T-cell (primary cell): ENCODE measurements at regions not wholly inside any gene's neighbourhood (a gene's known extent, or its start where the extent isn't known, plus 50 kb on each side); places are given as distances from the start of the nearest gene placed in this dataset.
"Not testable (repeated sequence)": the region's sequence is repeated elsewhere in the genome, so short reads cannot be mapped to it uniquely, and the experiment has no call there.

Source experiments
- ATAC-seq, 4 experiments: fragments of 200-7000 bp in 3 of 4; fragments of 150-1000 bp in 1 of 4; cut with Tn5 transposase; replicated peaks in 1 of 4; 1 replicate in 3 of 4; 2 replicates in 1 of 4; pipeline ENCODE4 v1.10.0; 2021; ENCODE audit warnings: moderate library complexity in 3 of 4, mild to moderate bottlenecking in 2 of 4, moderate number of reproducible peaks in 1 of 4
- CTCF ChIA-PET, 2 donors: fragments of 300-600 bp; sonication (Branson Sonifier 250); formaldehyde crosslinking; loops; one replicate each; lab custom pipeline; 2022; ENCODE audit warnings: antibody characterized with exemption in 2 of 2; lab: Charles Lee
- POLR2A ChIA-PET, 2 donors: fragments of 300-600 bp; sonication (Branson Sonifier 250); formaldehyde crosslinking; loops; one replicate each; lab custom pipeline; 2022; ENCODE audit warnings: antibody characterized with exemption in 2 of 2; lab: Charles Lee
- DNase-seq, 35 experiments: peaks; one replicate each; pipeline versions ENCODE4 v3.0.0 to v3.0.0-alpha.2; 2013 to 2023
- H3K27ac ChIP-seq: one replicate; pipeline ENCODE4 v1.5.1; 2013; ENCODE audit warnings: low read length
- H3K27me3 ChIP-seq, 2 experiments: replicated peaks in 1 of 2; 1 replicate in 1 of 2; 2 replicates in 1 of 2; pipeline versions ENCODE4 v1.6.1 to v1.7.0; 2013; ENCODE audit warnings: low read length in 1 of 2, mixed read lengths in 1 of 2; ENCODE audit not compliant: control insufficient read depth in 2 of 2, insufficient read depth in 2 of 2; ENCODE audit errors: extremely low read depth in 1 of 2
- H3K36me3 ChIP-seq, 2 donors: 1 replicate in 1 of 2; 2 replicates in 1 of 2; pipeline versions ENCODE4 v1.6.1 to v1.7.0; 2013; ENCODE audit warnings: low read length in 1 of 2; ENCODE audit not compliant: control insufficient read depth in 2 of 2, insufficient read depth in 1 of 2; ENCODE audit errors: extremely low read depth in 1 of 2
- H3K4me1 ChIP-seq, 2 experiments: 1 replicate in 1 of 2; 2 replicates in 1 of 2; pipeline versions ENCODE4 v1.6.1 to v1.7.0; 2013; ENCODE audit warnings: low read length in 2 of 2, mixed read lengths in 1 of 2; ENCODE audit not compliant: insufficient read depth in 2 of 2, control insufficient read depth in 1 of 2; ENCODE audit errors: extremely low read depth in 1 of 2
- H3K4me3 ChIP-seq, 2 donors: 1 replicate in 1 of 2; 2 replicates in 1 of 2; pipeline versions ENCODE4 v1.5.1 to v1.7.0; 2013; ENCODE audit warnings: mild to moderate bottlenecking in 2 of 2, low read length in 1 of 2, moderate library complexity in 1 of 2; ENCODE audit not compliant: control insufficient read depth in 1 of 2; ENCODE audit errors: extremely low read depth in 1 of 2
- H3K9me3 ChIP-seq: 2 replicates; pipeline ENCODE4 v1.7.0; 2013
- H3K27ac Mint-ChIP-seq, 2 donors: one replicate each; pipeline ENCODE4 v1.8.0; 2020 to 2021; ENCODE audit warnings: mild to moderate bottlenecking in 2 of 2, mixed read lengths in 2 of 2
- H3K27me3 Mint-ChIP-seq, 2 donors: one replicate each; pipeline ENCODE4 v1.8.0; 2021 to 2022; ENCODE audit warnings: mixed read lengths in 2 of 2
- H3K36me3 Mint-ChIP-seq: one replicate; pipeline ENCODE4 v1.8.0; 2021; ENCODE audit warnings: mixed read lengths
- H3K4me1 Mint-ChIP-seq, 3 donors: one replicate each; pipeline ENCODE4 v1.8.0; 2020 to 2022; ENCODE audit warnings: mixed read lengths in 3 of 3, mild to moderate bottlenecking in 1 of 3
- H3K4me3 Mint-ChIP-seq, 3 donors: one replicate each; pipeline ENCODE4 v1.8.0; 2020 to 2022; ENCODE audit warnings: mild to moderate bottlenecking in 3 of 3, mixed read lengths in 3 of 3, moderate library complexity in 3 of 3
- H3K9me3 Mint-ChIP-seq, 3 donors: one replicate each; pipeline ENCODE4 v1.8.0; 2020 to 2022; ENCODE audit warnings: mixed read lengths in 3 of 3
- WGBS: methylation state at CpG from one replicate; pipeline ENCODE4 v1.1.5; 2013; ENCODE audit warnings: missing lambda C conversion rate; ENCODE audit not compliant: insufficient coverage; 5-methylcytosine and 5-hydroxymethylcytosine counted together

GRCh38 chrX:63275127-63275526 lies 76.0 kb downstream of the SPIN4 start:
- H3K4me3 ChIP-seq = no peak overlapping the region
- ChIA-PET CTCF (no interaction called here), POLR2A (no interaction called here)
- no peaks in the 10 kb centered on the region for H3K9me3 Mint-ChIP-seq
- no peaks in the 10 kb centered on the region for H3K27me3 ChIP-seq
- no CpG with 5 or more reads among the region's 2 CpGs for WGBS
- no peak overlapping the region for H3K4me3 Mint-ChIP-seq
- ATAC-seq = no peak
- no peaks in the 10 kb centered on the region for H3K4me1 Mint-ChIP-seq
- peak in 7 of 35 experiments; percentile 0 to 22 (median 1) for DNase-seq
- H3K27ac Mint-ChIP-seq = no peak overlapping the region
- no peaks in the 10 kb centered on the region for H3K9me3 ChIP-seq
- peaks cover 0 to 4% of the 10 kb centered on the region in 2 donors for H3K27me3 Mint-ChIP-seq
- no peaks in the 10 kb centered on the region for H3K36me3 ChIP-seq
- H3K27ac ChIP-seq = no peak overlapping the region
- H3K4me1 ChIP-seq = no peaks in the 10 kb centered on the region
- H3K36me3 Mint-ChIP-seq = no peaks in the 10 kb centered on the region

DNA sequence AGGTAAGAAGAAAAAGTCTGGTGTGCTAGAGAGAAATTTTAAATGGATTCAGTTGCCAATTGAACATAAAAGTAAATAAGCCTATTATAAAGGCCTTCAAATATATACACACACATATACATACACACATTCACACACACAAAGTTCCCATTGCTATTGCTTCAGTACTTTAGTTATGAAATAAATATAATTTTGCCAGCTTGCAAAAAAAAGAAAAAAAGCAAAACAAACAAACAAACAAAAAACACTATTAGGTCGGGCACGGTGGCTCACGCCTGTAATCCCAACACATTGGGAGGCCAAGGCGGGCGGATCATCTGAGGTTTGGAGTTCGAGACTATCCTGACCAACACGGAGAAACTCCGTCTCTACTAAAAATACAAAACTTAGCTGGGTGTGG lies 80.3 kb downstream of the SPIN4 start:
- ATAC-seq = no peak
- POLR2A ChIA-PET = no interaction called here
- CTCF ChIA-PET = interaction anchor here in 1 of 2 donors (0.7 kb wide), 1 partner anchor 12 kb away, joined by 3 read pairs; no protein-coding TSS in a partner anchor
- Histone ChIP-seq H3K27me3 (no peaks in the 10 kb centered on the region), H3K4me3 (no peak overlapping the region), H3K9me3 (no peaks in the 10 kb centered on the region), H3K4me1 (no peaks in the 10 kb centered on the region), H3K36me3 (no peaks in the 10 kb centered on the region), H3K27ac (no peak overlapping the region)
- Mint-ChIP-seq H3K9me3 (no peaks in the 10 kb centered on the region), H3K27me3 (peaks cover 0 to 1% of the 10 kb centered on the region in 2 donors), H3K4me3 (no peak overlapping the region), H3K4me1 (no peaks in the 10 kb centered on the region), H3K27ac (no peak overlapping the region), H3K36me3 (no peaks in the 10 kb centered on the region)
- no CpG with 5 or more reads among the region's 8 CpGs for WGBS
- no peak for DNase-seq

GRCh38 chrX:63258144-63258543 lies 93.0 kb downstream of the SPIN4 start:
- H3K4me1 Mint-ChIP-seq = no peaks in the 10 kb centered on the region
- Histone ChIP-seq H3K4me1 (no peaks in the 10 kb centered on the region), H3K27ac (no peak overlapping the region), H3K27me3 (no peaks in the 10 kb centered on the region), H3K9me3 (no peaks in the 10 kb centered on the region), H3K36me3 (no peaks in the 10 kb centered on the region), H3K4me3 (no peak overlapping the region)
- no peak overlapping the region for H3K4me3 Mint-ChIP-seq
- H3K27me3 Mint-ChIP-seq = no peaks in the 10 kb centered on the region
- ATAC-seq = no peak
- no CpG with 5 or more reads among the region's 1 CpG for WGBS
- no peak for DNase-seq
- POLR2A ChIA-PET = no interaction called here
- H3K27ac Mint-ChIP-seq = no peak overlapping the region
- H3K9me3 Mint-ChIP-seq = no peaks in the 10 kb centered on the region
- H3K36me3 Mint-ChIP-seq = no peaks in the 10 kb centered on the region
- CTCF ChIA-PET = no interaction called here

DNA sequence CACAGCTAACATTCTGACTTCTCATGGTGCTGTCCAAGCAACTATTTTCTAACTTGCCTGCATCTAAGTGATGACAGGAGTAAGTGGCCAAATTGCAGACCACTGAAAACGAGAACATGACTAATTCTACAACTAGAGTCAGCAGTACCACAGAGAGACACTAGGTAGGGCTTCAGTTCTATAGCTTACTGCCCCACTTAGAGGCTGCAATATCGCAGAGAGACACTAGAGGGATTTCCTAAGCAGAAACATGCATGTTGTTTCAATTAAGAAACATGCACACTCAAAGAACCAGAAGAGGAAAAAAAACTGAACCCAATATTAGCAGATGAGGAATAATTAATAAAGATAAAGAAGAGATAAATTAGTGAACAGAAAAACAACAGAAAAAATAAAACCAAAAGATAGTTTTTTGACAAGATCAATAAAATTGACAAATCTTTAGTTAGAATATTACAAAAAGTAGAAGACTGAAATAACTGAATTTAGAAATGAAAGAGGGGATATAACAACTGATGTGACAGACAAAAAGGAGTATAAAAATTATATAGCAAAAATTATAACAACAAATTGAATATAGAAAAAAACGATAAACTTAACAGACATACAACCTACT lies 100.8 kb downstream of the SPIN4 start:
- H3K9me3 Mint-ChIP-seq = no peaks in the 10 kb centered on the region
- no CpG with 5 or more reads among the region's 3 CpGs for WGBS
- no peaks in the 10 kb centered on the region for H3K36me3 Mint-ChIP-seq
- Histone ChIP-seq H3K4me1 (no peaks in the 10 kb centered on the region), H3K9me3 (no peaks in the 10 kb centered on the region), H3K4me3 (no peak overlapping the region), H3K27ac (no peak overlapping the region), H3K36me3 (no peaks in the 10 kb centered on the region), H3K27me3 (no peaks in the 10 kb centered on the region)
- H3K27ac Mint-ChIP-seq = no peak overlapping the region
- POLR2A ChIA-PET = no interaction called here
- DNase-seq (peak in 29 of 35 experiments; percentile 0 to 69 (median 19)), ATAC-seq (peak; percentile 60 to 81 (median 74))
- H3K4me1 Mint-ChIP-seq = no peaks in the 10 kb centered on the region
- peaks cover 0 to 4% of the 10 kb centered on the region in 2 donors for H3K27me3 Mint-ChIP-seq
- CTCF ChIA-PET = interaction anchor here in 1 of 2 donors (1.0 to 1.1 kb wide), 3 partner anchors 428 to 512 kb away, joined by 3 to 6 read pairs (median 4); no protein-coding TSS in a partner anchor
- no peak overlapping the region for H3K4me3 Mint-ChIP-seq

- H3K36me3 Mint-ChIP-seq = not testable (repeated sequence)
These were observed 108.4 kb downstream of the SPIN4 start for GRCh38 chrX:63242689-63243088.

DNA sequence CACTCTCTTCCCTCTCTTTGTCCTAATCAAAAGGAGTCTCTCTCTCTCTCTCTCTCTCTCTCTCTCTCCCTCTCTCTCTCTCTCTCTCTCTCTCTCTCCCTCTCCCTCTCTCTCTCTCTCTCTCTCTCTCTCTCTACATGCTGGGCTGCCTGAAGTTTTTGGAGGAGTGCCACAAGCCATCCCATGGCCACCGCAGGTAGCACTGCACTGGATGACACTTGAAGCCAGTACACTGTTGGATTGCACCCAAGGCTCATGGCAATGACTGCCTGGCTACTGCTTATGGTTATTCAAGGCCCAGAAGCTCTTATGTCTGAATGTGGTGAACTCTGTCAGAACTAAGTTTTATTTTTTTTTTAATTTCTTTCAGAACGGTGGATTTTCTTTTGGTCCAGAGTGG lies 115.2 kb downstream of the SPIN4 start:
- DNase-seq, H3K4me1 ChIP-seq, H3K27ac Mint-ChIP-seq, H3K9me3 Mint-ChIP-seq, H3K9me3 ChIP-seq, POLR2A ChIA-PET, H3K4me1 Mint-ChIP-seq, H3K36me3 Mint-ChIP-seq, H3K4me3 ChIP-seq, H3K27me3 Mint-ChIP-seq, H3K4me3 Mint-ChIP-seq, ATAC-seq, H3K27me3 ChIP-seq, H3K36me3 ChIP-seq, H3K27ac ChIP-seq, CTCF ChIA-PET: not testable (repeated sequence)
- WGBS = no CpG with 5 or more reads among the region's 2 CpGs

More at GRCh38 chrX:63242689-63243088, 108.4 kb downstream of the SPIN4 start:
- WGBS = no CpG with 5 or more reads among the region's 2 CpGs
- H3K36me3 ChIP-seq, CTCF ChIA-PET, DNase-seq, H3K9me3 Mint-ChIP-seq, H3K27ac Mint-ChIP-seq, H3K27me3 Mint-ChIP-seq, POLR2A ChIA-PET, H3K27me3 ChIP-seq, H3K4me3 Mint-ChIP-seq, H3K27ac ChIP-seq, ATAC-seq, H3K4me3 ChIP-seq, H3K4me1 ChIP-seq, H3K4me1 Mint-ChIP-seq, H3K9me3 ChIP-seq: not testable (repeated sequence)

DNA sequence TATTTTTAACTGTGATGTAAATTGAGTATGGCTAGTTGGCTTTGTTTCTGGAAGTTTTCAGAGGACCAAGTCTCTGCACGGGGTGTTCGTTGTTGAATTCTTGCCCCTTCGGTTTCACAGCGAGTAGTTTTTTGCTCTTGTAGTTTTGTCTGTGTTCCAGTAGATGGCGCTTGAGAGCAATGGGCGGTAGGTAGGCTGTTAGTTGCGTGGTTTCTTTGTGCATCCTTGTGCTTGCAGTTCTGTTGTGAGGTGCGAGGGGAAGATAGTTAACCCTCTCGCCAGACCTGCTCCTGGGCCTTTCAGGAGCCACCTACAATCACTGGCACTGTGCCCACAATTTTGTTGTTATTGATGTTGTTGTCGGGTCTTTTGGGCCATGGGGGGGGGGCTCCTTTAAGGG lies 118.1 kb downstream of the SPIN4 start:
- H3K4me3 ChIP-seq, POLR2A ChIA-PET, H3K27ac ChIP-seq, H3K4me1 ChIP-seq, ATAC-seq, H3K9me3 ChIP-seq, CTCF ChIA-PET, H3K27me3 ChIP-seq, H3K4me1 Mint-ChIP-seq, H3K27me3 Mint-ChIP-seq, DNase-seq, H3K36me3 ChIP-seq, H3K9me3 Mint-ChIP-seq, H3K36me3 Mint-ChIP-seq, H3K4me3 Mint-ChIP-seq, H3K27ac Mint-ChIP-seq: not testable (repeated sequence)
- WGBS = no CpG with 5 or more reads among the region's 10 CpGs
